C4-2B (cell line): ENCODE measurements at regions not wholly inside any gene's neighbourhood (a gene's known extent, or its start where the extent isn't known, plus 50 kb on each side); places are given as distances from the start of the nearest gene placed in this dataset.
"Not testable (repeated sequence)": the region's sequence is repeated elsewhere in the genome, so short reads cannot be mapped to it uniquely, and the experiment has no call there.

Experiments used
- CTCF ChIP-seq: fragments of 450-650 bp; conservative IDR thresholded peaks from 2 replicates; pipeline ENCODE4 v1.5.1; 2017; ENCODE audit warnings: mild to moderate bottlenecking
- ZFX ChIP-seq: fragments of 450-650 bp; IDR thresholded peaks from 2 replicates; pipeline ENCODE4 v1.6.1; 2017

DNA sequence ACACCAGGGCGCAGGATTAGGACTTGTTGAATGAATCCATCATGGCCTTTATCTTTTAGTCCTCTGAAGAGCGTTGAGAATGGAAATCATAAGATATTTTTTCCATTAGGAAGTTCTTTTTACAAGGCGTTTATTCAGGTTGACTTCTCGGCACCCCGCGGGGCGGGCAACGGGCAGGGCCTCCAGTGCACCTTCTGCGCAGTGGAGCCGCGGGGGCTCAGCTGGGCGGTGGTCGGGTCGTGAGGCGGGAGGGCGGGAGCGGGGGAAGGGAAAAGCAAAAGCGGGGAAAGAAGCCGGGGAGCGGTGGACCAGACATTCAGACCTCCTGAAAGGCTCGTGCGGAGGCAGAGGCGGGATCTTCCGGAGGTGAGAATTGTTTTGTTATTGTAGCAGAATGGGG, 258.3 kb upstream of the NOTCH2NLA start:
- TF ChIP-seq CTCF, ZFX: not testable (repeated sequence)
